ENCODE measurements at regions not wholly inside any gene's neighbourhood (a gene's known extent, or its start where the extent isn't known, plus 50 kb on each side); places are given as distances from the start of the nearest gene placed in this dataset.

- CTCF ChIA-PET: no interaction called here
- Histone ChIP-seq H3K4me3 (ENCODE audit: low read depth, low read length) (no peak overlapping the region), H3K27me3 (ENCODE audit: control insufficient read depth, insufficient read depth, low read length) (peaks cover 4% of the 10 kb centered on the region), H3K9me3 (ENCODE audit: control insufficient read depth, insufficient read depth, low read length) (peaks cover 3% of the 10 kb centered on the region; the same call in 1 of the 2 replicates), H3K27ac (ENCODE audit: low read depth, low read length) (no peak overlapping the region)
- DNase-seq (ENCODE audit: low read depth, low spot score): no peak
- POLR2A ChIA-PET: no interaction called here
- no peak for TF ChIP-seq CTCF (IDR thresholded peaks at IDR 0.05; ENCODE audit: low read depth, low read length)
These were observed 72.6 kb upstream of the NKX1-1 start for GRCh38 chr4:1478766-1479355.

DNA sequence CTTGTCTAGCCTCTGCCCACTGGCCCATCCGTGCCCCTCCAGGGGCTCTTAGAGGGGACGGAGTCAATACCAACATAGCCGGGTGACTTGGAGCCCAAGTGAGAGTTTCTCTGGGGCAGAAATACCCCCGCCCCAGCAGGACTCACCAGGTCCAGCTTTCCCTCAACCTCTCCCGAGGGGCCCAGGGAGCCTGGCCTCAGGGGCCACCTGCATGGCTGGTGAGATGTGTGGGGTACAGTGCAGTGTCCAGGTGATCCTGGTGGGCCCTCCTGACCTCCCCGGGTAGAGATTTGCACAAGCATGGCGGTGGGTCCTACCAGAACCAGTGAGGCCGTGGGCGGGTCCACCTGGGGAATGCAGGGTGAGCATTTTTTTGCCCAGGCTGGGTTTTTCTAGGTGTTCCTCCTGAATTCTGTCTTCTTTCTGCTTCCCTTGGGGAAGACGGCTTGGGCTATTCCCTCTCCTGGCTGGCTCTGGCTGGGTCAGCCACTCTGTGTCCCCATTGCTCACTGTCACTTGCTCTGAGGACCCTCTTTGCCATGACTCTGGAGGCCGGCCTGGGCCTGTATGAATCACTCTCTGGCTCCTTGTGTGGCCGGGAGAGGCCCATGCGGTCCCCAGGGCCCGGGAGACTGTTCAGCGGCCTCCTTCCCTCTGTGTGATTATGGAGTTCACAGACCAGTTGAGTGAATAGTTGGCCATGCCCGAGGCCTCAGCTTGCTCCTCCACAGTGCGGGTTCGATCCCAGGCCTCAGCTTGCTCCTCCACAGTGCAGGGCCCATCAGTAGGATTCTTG is 71.0 kb upstream of the NKX1-1 start:
- Histone ChIP-seq H3K4me3 (ENCODE audit: low read depth, low read length) (no peak overlapping the region), H3K27ac (ENCODE audit: low read depth, low read length) (no peak overlapping the region), H3K9me3 (ENCODE audit: control insufficient read depth, insufficient read depth, low read length) (peaks cover 3% of the 10 kb centered on the region; the same call in 1 of the 2 replicates), H3K27me3 (ENCODE audit: control insufficient read depth, insufficient read depth, low read length) (peaks cover 8% of the 10 kb centered on the region)
- CTCF ChIA-PET: no interaction called here
- TF ChIP-seq CTCF (IDR thresholded peaks at IDR 0.05; ENCODE audit: low read depth, low read length): no peak
- POLR2A ChIA-PET: no interaction called here
- no peak for DNase-seq (ENCODE audit: low read depth, low spot score)

DNA sequence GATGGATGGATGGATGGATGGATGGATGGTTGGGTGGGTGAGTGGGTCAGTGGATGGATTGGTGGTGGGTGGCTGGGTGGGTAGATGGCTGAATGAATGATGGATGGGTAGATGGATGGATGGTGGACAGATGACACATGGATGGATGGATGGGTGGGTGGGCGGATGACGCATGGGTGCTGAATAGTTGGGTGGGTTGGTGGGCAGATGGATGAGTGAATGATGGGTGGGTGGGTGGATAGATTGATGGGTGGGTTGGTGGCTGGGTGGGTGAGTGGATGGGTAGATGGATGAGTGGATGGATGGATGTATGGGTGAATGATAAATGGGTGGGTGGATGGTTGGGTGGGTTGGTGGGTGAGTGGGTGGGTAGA is 69.9 kb upstream of the NKX1-1 start:
- TF ChIP-seq CTCF (IDR thresholded peaks at IDR 0.05; ENCODE audit: low read depth, low read length): no peak
- Histone ChIP-seq H3K4me3 (ENCODE audit: low read depth, low read length) (no peak overlapping the region), H3K27ac (ENCODE audit: low read depth, low read length) (no peak overlapping the region), H3K27me3 (ENCODE audit: control insufficient read depth, insufficient read depth, low read length) (peaks cover 13% of the 10 kb centered on the region), H3K9me3 (ENCODE audit: control insufficient read depth, insufficient read depth, low read length) (peaks cover 3% of the 10 kb centered on the region; the same call in 1 of the 2 replicates)
- DNase-seq (ENCODE audit: low read depth, low spot score): no peak
- ChIA-PET POLR2A (no interaction called here), CTCF (no interaction called here)

GRCh38 chr4:1475277-1476139 is 69.3 kb upstream of the NKX1-1 start:
- ChIA-PET POLR2A (no interaction called here), CTCF (no interaction called here)
- peaks cover 18% of the 10 kb centered on the region for H3K27me3 ChIP-seq (ENCODE audit: control insufficient read depth, insufficient read depth, low read length)
- no peak for DNase-seq (ENCODE audit: low read depth, low spot score)
- TF ChIP-seq CTCF (IDR thresholded peaks at IDR 0.05; ENCODE audit: low read depth, low read length): no peak
- no peaks in the 10 kb centered on the region; the same call in 1 of the 2 replicates for H3K9me3 ChIP-seq (ENCODE audit: control insufficient read depth, insufficient read depth, low read length)
- no peak overlapping the region for H3K27ac ChIP-seq (ENCODE audit: low read depth, low read length)
- no peak overlapping the region for H3K4me3 ChIP-seq (ENCODE audit: low read depth, low read length)

Data from AG04450 (cell line).